DMS53 (cell line): ENCODE measurements at regions not wholly inside any gene's neighbourhood (a gene's known extent, or its start where the extent isn't known, plus 50 kb on each side); places are given as distances from the start of the nearest gene placed in this dataset.
"Not testable (repeated sequence)": the region's sequence is repeated elsewhere in the genome, so short reads cannot be mapped to it uniquely, and the experiment has no call there.

Experiments used
- DNase-seq: peaks from one replicate; lab custom pipeline; 2025; lab: John Stamatoyannopoulos, UW

DNA sequence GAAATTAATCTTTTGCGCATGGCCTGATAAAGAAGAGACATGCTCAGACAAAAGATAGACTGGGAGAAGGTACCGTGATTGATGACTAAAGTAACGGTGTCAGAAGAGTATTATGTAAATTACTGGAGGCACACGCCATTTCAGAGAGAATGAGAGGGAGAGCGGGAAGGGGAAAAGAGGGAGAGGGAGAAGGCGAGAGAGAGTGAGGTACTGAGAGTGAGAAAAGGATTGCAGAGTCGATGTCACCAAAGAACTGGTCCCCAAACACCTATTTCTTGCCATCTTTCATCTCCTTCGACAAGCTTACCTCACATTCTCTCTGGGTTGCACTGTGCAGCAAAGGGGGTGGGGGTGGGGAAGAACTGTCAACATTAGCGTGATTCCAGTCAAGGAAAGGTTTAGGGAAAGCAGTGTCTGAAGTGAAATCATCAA lies 673.7 kb downstream of the BCL11A start:
- no peak for DNase-seq

DNA sequence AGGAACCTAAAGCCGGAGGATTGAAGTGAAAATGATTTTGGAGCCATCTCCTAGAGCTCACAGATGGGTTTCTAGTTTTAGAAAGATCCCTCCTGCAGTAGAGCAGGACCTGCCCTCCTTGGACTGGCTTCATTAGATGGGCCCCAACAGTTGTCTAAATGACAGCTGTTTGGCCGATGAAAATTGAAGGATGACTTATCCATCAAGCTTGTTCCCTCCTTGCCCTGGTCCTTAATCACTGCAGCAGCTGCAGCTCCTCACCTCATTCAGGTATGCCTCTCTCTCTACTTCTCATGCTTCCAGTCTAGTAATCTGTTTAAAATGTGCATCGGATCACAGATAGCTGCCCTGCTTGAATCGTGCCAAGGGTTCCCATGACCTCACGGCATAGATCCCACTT lies 677.6 kb downstream of the BCL11A start:
- no peak for DNase-seq

DNA sequence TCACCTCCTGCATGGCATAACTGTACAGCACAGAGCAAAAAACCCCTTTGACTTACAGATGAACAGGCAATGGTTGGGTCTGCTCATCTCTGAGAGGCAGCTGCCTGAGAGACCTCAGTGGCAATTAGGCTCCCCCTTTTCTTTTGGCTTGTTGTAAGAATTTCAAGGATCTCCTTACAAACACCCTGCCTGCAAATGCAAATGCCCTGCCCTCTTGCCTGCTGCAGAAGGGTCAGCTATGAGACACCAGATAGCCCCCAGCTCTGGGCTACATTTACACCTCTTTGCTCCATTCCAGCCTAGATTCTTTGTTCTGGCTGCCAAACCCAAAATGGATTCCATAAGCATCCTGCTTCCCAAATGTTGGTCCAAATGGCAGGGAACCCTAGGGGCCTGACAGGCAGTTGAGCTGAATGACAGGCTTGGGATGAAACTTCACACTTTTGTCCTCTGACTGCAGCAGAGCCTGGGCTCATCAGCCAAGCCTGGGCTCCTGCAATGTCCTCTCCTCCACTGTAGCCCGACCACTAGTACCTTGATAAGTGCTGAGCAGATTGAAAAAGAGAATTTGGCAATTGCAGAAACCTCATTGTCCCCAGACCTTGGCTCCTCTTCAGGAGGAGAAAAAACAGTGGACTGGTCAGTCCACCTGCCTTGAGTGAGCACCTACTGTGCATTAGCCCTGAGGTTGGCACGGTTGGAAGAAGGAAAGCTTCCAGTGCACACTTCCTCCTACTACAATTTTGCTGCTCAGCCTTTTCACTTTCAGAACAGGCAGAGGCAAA lies 678.3 kb downstream of the BCL11A start:
- DNase-seq = no peak

DNA sequence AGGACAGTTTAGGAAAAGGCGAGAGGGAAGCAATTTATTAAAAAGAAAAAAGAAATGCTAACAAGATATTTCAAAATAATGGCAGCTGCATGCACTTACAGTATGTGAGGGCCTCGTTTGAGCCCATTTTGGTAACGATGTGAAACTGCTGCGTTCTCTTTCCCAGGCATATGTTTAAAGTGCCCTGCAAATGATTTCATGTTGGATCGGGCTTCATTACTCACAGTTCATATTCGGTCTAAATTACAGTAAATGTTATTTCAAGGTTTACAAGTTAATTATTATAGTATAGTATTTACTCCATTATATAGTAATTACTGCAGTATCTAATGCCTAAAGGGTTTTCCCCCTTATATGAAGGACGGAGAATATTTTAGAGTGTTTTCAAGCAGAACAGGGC lies 679.1 kb downstream of the BCL11A start:
- DNase-seq = no peak

DNA sequence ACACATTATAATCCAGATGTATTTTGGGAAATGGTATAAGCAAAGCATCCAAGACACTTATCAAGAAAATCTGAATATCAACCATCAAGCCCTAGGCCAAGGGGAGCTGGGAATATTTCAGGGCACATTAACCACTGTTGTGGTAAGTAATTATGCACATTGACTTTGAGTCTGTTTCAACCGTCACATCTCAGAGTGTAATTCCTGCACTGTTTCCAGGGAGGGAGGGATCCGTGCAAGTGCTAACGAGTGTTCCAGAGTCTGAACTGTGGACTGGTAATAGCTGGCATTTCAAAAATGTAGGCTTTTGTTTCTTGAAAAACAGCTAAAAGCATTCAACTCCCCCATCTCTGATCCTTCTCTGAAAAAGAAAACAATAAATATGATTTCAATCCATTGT lies 681.6 kb downstream of the BCL11A start:
- DNase-seq = no peak

DNA sequence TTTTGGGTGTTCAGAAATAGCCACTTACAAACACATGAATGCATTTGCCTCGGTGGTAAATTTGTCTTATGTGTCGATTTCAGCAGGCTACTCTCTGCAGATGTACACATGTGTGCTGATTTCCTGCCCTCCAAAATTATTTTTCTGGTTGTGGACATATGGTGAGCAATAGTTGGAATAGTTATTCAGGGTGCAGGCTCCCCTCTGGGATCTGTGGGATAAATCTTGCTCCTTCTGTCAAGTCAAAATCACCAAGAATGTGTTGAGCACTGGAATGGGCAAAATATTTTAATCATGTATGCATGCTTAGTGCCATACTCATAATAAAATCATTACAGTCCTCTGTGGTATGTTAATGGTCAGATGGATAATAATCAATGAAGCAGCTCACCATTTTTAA lies 684.5 kb downstream of the BCL11A start:
- no peak for DNase-seq

DNA sequence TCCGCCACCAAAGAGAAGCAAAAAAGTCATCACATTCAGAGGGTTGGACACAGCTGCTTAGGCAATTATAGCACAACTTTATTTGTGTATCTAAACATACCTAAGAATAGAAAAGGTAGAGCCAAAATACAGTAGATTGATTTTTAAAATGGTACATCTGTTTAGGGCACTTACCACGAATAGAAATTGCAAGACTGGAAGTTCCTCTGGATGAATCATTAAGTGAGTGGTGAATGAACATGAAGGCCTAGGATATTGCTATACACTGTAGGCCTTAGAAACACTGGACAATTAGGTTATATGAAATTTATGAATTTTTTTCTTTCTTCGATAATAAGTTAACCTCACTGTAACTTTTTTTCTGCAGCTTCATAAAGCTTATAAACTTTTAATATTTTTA lies 687.0 kb downstream of the BCL11A start:
- DNase-seq = no peak

DNA sequence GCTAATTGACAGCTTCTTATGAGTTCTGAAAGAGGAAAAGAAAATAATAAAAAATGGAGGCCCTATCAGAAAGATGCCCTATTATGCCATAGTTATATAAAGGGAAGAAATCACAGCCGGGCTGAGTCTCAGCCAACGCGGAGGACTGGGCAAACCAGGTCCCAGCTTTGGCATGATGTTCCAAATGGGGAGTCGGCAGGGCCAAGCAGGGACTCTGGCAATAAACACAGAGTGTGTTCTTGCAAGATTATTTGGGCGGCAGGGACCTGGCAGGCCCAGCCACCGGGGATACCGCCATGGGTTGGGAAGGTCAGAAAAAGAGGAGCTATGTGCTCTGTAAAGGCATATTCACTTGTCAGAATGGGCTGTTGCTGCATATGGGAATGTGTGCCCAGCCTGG lies 694.9 kb downstream of the BCL11A start:
- DNase-seq = no peak

DNA sequence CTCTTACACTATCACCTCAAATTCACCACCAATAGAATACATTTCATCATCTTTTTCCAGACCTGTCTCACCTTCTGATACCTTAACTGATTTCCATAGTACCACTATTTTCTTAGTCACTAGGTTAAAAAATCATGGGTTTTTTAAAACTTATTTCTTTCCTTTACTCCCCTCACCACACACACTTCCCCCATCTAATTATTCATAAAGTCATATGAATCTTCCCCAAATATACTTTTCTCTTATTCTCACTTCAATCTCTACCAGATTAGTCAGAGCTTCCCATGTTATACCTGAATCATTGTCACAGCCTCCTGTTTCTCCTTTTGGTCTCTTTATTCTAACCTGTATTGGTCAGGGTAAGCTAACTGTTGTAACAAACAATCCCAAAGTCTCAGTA lies 696.3 kb downstream of the BCL11A start:
- DNase-seq = no peak

DNA sequence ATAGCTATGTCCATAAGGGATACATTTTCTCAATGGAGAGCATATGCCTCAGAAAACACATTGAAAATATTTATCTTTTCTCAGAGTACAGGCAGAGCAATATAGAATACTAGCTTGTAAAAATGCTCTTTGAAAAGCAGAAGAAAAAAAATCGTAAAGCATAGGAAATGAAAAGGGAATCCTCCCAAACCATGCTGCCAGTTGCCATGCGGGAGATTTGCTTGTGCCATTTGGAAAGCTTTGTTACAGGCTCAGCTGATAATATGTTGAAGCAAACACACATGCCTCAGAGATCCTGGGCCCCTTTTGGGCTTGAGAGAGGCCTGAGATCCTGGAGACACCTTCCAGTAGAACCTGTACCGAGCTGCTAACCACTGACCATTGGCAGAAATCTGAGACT lies 697.1 kb downstream of the BCL11A start:
- DNase-seq = no peak

DNA sequence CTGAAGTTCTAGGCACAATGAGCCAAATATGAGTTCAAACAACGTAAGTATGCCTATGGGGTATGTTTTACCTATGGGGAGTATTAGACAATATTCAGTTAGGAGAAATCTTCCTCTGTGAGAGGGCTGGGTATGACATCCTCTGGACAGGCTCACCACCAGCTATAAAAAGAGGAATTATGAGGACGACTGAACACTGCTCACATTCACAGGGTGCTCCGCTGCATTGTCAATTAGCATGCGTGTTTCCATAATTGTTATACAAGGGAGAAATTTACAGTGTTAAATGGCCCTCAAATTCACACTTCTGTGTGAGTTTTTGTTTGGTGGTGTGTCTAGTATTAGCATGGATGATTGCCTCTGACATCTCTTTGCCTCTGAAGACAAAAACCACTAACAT lies 700.4 kb downstream of the BCL11A start:
- no peak for DNase-seq

DNA sequence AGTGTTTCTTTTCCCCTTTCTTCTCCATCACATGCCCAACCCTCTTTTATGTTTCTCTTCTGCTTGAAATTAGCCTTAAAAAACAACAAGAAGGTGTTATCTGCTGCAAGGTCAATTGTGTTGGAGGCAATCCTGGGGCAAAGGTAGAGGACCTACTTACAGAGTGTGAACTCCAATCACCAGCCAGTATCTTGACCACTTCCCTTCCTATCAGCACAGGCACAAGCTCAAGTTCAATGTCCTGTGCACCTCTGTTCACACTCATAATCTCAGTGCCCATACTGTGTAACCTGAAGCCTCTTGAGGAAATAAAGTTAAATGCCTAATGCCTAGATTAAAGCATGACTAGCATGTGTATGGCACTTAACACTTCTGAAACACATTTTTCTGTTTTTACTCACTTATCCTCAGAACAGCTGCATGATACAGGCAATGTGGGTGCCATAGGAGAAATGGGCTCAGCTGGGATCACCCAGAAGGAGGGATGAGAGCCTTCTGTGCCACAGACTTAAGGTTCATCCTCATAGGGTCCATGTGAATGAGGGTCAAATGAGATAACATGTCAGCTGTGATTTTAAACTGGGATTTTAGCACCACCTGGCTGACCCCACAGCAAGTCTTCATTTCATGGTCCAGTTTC lies 701.5 kb downstream of the BCL11A start:
- no peak for DNase-seq

DNA sequence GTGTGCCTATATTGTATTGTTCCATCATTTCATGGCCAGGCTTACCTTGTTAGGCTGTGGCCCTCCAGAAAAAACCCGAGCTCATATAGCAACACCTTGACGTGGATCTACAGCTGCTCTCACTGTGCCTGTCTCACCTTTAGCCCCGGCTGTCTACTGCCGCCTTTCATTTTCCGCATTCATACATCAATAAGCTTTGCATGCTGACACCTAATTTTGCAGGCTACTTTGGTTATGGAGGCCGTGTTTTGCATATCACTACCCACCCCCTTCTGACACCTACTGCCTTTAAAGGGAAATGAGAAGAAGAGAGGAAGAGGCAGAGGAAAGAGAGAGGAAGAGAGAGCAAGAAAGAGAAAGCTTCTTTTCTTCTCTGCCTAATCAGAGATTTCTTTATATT lies 702.9 kb downstream of the BCL11A start:
- no peak for DNase-seq

DNA sequence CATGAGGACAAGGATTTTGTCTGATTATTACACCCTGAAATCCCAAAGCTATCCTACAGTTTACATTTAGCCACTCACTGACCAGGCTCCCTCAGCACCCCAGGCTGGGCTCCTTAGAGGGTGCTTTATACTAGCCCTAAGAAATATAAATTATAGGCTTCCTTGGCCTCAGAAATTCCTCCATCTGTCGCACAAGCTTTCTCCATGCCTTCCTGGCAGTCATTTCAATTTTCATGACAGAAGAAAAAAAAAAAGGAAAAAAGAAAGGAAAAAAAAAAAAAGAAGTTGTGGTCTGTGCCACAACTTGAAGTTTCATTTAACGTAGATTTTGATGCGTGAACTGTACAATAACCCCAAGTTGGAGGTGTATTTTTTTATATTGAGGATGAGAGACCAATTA lies 719.5 kb downstream of the BCL11A start:
- DNase-seq = no peak

DNA sequence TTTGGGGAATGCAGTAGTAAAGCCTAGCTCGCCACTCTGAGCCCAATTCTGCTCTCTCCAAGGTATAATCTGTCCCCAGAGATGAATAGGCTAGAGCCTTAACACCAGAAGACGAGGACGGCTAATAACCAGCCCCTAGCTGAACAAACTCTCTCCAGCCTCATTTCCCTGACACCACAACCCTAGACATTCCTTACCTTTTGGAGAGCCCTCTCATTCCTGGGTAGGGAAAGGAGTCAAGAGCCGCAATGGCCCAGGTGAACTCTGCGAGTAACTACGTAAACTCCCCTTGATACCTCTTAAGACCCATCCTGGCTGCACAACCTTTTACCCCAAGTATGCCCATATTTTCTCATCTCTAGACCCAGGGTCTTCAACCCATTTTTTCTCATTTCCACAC lies 722.9 kb downstream of the BCL11A start:
- DNase-seq = no peak

DNA sequence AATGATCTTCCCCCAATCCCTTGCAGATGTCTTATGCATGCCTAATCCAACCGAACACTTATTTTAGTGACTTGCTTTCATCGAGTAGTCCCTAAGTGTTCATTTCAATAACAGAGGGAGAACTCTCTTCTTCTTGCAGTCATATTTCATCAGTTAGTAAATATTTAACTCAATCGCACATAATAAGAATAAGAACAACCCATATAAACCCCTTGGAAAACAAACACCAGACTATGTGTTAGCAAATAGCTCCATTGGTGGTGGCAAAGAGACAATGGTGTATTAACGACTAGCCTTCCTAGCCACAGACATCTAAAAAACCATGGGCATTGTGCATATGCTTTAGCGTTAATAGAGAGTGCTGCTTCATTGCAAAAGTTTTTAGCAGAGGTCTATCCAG lies 725.8 kb downstream of the BCL11A start:
- DNase-seq = peak; percentile 60

DNA sequence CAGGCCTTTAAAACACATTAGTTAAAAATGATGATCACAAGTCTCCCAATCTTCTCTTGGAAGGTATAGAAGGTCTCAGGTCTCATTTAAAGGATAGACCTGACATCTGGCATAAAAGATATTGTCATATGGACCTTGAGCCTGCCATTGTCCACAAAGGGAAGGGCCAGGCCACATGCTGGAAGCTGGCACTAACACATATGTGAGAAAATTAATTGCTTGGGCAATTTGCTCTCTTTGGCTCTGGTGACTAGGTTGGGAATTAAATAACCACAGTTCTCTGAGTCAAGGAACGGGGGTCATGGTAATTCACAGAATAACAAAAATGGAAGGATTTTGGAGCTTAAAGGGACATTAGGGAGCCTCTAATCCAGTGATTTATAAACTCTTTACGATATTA lies 727.3 kb downstream of the BCL11A start:
- DNase-seq = no peak

DNA sequence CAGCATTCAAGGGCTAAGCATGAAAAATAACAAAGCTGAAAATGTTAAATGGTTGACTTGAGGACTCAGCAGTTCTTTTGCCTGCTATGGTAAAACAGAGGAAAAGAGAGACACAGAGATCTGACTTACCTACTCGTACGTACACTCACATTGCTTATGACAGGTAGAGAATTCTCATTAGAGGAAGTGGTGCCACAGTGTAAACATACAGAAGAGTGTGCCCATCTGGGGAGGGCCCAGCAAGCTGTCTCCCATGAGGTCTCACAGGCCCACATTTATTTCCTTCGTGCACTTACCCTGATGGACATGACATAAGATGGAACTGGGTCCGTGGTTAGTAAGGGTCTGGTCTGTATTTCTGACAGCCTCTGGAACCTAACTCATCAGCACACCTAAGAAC lies 729.1 kb downstream of the BCL11A start:
- peak; percentile 38 for DNase-seq

DNA sequence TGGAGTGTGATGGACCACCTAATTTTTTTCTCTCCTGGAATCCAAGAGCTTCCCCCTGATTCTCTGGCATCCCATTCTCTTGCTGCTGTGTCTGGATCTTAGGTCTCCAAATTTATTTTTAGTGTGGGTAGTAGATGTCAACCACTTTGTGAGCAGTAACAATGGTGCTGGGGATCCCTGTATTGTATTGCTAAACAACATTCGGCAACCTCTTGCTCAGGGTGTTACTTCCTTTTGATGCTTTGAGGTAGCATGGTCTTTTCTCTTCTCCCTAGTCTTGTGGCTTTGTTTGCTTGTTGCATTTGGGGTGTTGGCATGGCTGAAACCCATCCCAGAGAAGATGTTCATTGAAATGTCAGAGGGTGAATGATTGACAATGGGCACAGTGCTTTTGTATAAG lies 737.4 kb downstream of the BCL11A start:
- DNase-seq = no peak

DNA sequence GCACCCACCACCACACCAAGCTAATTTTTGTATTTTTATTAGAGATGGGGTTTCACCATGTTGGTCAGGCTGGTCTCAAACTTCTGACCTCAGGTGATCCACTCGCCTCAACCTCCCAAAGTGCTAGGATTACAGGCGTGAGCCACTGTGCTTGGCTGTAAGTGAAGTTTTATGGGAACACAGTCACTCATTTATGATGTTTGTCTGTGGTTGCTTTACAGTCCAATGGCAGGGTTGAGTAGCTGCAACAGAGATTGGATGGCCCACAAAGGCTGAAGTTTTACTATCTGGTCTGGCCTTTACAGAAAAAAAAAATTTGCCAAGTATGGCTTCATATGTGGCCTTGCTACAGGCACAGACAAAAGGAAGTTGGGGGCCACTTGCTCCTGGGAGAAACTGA lies 743.2 kb downstream of the BCL11A start:
- DNase-seq = not testable (repeated sequence)

DNA sequence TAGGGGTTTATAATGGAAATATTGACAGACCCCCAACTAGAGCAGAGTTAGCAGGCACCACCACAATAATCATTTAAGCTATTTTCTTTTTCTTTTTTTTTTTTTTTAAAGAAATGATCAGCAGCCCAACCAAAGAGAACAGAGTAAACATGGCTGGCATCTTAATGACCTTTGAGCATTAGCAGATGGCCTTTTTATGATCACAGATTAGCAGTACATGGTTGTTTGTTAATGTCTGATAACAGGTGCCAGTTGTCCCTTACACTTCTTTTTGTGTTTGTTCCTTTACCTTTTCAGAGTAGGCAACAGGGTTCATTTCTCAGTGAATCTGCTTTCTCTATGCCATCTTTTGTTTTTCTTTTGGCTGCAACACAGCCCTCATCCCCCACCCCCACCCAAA lies 747.0 kb downstream of the BCL11A start:
- peak; percentile 54 for DNase-seq

DNA sequence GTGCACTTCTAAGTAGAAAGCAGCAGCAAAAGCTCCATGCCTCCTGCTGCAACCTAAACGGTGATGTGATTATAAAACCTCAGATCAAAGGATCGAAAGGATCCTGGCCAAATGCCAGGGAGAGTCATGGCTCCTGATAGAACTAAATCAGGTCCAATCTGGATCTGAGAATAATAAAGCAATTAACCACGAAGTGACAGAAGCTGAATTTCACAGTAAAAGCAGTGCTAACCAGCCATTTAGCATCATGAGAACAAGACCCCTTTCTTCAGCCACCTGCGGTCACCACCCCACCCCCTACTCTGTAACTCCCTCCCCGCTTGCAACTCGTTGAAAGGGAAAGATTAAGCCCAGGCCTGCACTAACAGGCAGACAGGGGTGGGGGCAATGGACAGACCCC lies 748.7 kb downstream of the BCL11A start:
- peak; percentile 25 for DNase-seq

DNA sequence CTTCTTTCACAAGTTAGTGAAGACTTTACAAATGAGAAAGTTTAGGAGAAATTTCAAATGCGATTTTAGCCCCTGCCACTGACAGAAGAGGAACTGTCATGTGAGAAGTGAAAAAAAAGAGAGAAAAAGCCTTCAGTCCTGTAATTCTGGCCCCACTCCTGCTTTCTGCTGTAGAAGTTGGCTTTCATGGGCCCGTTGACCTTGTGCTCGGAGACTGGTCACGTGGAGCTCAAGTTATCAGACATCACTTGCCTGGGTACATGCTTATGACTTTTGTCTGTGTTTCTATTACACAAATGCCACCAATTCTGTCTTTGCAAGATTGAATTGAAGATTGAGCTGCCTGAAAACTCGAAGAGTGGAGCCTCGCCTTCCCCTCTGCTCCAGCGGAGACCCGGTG lies 749.9 kb downstream of the BCL11A start:
- no peak for DNase-seq

DNA sequence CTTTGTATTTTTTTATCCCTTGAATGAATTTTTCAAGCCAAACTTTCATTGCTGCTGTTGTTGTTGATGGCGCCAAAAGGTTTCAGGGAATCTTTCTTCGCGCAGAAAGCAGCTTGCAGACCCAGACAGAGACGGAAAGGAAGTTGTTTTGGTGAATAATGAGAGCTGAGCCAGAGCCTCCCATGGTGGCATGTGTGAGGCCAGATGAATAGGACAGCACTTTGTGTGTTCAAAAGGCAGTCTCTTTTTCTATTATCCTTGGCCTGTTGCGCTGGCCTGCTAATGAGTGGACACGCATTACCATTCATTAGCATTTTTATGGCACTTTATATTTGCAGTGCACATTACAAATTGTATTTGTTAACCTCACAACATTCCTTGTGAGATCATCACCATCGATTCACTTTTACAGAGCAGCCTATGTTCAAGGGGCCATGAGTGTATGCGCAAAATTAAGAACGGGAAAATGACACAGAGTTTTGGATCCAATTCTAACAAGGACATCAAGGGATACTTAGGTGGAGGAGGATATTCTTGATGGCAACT lies 754.7 kb downstream of the BCL11A start:
- DNase-seq = no peak
